DMS153 (cell line): ENCODE measurements at regions not wholly inside any gene's neighbourhood (a gene's known extent, or its start where the extent isn't known, plus 50 kb on each side); places are given as distances from the start of the nearest gene placed in this dataset.
"Not testable (repeated sequence)": the region's sequence is repeated elsewhere in the genome, so short reads cannot be mapped to it uniquely, and the experiment has no call there.

Experiments
- DNase-seq: peaks from one replicate; lab custom pipeline; 2025; lab: John Stamatoyannopoulos, UW

DNA sequence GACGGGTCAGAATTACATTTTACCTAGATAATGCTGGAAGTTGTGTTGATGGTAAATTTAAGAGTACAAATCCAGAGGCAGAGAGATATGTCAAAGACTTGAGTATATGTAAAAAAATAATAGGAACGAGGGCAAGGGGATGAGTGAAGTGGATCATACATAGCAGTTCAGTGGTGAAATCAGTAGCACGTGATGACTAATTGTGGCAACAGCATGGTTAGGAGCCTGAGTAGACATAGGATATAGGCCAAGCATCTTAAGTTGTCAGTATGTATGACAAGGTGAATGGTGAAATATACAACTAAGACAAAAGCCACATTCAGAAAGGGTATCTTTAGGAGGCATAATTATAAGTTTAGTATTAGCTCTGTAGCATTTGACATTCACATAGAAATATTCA lies 826.5 kb upstream of the PIK3C3 start:
- no peak for DNase-seq

DNA sequence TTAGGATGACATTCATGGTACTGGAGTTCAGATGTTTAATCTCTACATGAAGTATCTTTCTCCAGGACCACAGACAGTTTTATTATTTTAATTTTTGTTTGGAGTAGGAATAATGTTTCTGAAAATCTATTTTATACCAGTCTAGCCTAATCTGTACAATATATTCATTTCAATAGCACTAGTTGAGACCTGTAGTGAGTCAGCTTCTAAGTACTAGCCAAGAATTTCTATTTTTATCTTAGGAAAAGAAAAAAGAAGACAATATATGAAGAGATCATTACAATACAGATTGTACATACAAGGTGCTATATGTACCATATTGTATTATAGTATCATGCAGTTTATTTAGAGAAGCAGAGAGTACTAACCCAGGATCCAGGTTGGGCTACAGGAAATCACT lies 826.9 kb upstream of the PIK3C3 start:
- DNase-seq: no peak

DNA sequence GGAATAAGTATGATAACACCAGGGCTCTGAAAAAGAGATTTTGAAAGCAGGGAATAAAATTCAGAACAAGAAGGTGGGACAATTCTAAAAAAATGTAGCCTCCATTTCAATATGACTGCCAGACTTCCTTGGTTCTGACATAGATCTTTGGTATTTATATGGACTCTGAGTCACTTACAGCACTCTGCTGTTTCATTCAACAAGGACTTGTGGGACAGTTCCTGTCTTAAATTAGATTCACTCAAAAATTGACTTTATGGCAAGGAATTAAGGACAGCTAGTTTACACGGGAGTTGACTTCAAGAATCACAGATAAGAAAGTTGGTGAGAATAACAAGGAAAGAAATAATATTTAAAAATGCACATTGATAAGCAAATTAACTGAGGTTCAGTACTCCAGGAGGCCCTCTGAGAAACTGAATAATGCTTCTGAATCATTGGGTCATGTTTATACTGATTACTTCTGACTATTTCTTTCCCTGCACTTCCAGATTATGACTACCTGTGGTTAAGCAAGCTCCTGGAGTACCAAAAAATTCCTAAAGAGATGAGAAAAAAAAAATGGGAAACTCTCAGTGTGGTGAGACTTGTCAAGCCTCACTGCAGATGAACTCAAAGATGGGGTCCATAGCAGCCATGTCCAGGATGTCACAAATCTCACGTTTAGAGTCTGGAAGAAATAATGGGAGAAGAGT lies 828.3 kb upstream of the PIK3C3 start:
- no peak for DNase-seq

DNA sequence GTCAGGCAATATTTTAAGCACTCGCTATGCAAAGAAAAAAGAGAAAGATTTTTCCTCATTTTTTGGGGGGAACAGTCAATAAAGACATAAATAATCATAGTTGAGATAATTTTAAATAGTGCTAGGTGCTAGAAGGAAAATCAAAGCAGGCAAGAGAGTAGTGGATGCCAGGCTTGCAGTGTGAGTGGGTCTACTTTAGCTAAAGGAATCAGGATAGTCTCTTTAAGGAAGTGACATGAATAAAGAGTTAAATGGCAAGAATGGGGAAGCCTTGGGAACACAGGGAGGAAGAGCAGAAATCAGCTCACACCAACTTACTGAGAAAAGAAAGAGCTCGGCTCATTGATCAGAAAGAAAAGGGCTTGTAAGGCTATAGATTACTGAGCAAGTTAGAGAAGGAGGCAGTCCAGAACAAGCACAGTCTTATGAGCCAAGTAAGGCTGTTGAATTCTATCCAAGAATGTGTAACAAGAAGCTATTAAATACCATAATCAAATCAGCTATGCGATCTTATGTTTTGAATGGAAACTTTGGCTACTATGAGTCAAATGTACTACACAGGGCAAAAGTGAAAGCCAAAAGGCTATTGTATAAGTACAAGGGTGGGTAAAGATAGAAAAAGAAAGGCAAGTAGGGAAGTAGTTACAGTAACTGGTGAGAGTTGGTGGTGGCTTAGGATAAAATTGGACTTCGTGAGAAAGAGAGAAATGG lies 833.8 kb upstream of the PIK3C3 start:
- DNase-seq: no peak

DNA sequence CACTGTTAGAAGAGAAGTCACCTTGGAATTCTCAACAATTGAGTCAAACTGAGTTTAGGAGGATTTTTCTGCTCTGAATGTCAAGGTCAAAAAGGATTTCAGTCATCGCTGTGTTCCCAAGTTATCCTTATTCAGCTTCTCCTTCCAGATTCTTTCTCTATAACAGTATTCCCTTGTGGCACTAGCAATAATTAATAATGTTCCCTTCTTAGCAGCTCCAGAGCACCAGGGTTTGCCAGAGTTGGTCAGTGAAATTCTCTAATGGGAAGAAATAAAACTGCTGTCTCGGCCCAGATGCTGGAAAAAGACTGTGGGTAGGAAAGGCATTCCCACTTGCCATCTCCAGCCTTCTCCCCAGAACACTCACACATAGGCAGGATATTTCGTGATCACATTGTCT lies 836.0 kb upstream of the PIK3C3 start:
- no peak for DNase-seq

DNA sequence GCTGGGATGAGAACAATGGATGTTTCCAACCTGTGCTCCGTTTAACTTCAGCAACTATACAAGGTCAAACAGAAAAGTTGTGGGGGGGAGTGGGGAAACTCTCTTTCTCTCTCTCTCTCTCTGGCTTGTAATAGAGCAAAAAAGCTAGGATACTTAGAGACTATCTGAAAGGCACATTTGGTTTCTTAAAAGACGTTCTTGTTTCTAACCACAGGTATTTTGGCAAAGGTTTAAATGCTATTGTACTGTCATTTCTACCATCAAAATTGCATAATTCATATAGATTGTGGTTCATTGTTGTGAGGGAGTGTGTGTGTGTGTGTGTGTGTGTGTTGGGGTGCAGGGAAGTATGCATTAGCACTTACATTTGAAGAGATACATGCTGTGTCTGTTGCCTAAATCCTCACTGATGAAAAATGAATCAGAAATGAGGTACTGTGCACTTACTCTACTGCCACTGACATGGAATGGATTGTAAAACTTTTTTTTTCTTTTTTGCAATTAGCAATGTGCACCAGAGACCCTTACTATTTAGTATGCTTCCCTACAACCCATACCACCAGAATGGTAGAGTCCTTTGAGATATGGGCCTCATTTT lies 841.0 kb upstream of the PIK3C3 start:
- DNase-seq: no peak

DNA sequence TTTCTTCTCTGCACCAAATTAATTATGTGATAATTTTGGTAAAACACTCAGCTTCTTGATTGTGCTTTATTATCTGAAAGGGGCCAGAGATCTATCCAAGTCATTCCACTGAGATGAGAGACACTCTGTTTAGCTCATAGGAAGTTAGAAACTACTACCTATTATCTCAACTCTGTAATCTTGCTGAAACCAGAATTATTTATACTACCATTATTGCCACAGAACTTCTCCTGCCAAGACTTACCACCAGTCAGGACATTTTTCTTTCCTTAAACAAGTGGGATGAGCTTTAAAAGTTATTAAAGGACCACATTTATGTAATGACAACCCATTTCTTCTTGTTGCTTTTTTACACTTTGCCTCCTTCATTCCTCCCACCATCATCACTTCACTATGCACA lies 855.6 kb upstream of the PIK3C3 start:
- DNase-seq: no peak

DNA sequence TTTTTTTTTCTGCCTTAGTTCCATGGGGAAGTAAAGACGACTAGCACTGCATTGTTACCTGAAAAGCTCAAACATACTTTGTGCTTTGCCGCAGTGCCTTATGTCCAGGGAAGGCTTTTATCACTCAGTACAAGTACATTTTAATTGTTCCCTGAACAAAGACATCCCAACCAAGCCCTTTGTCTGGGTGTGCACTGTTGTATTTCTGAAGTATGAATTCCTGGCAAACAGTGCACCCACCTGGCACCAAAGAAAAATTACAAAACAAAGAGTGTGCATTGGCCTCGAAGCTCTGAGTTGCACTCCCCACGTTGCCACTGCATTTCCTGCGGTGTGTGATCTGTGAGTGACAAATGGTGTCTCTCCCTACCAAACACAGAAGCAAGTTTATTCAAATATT lies 858.5 kb upstream of the PIK3C3 start:
- peak; percentile 74 for DNase-seq

DNA sequence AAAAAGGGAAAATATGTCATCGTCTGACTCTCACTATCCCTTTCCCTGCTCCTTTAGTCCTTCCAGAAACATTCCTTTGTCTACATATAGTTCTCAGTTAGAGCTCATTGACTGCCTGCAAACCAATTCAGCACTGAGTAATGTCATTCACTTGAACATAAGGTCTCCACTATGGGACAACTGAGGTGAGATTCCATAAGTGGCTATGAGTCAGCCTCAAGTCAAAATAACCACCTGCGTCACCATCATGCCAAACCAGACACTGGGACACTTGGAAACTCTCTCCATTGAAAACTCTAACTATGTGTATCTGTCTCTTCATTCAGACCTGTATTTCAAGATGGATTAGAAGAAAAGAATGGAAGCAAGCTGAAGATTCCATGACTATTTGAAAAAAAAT lies 878.0 kb upstream of the PIK3C3 start:
- DNase-seq: no peak

DNA sequence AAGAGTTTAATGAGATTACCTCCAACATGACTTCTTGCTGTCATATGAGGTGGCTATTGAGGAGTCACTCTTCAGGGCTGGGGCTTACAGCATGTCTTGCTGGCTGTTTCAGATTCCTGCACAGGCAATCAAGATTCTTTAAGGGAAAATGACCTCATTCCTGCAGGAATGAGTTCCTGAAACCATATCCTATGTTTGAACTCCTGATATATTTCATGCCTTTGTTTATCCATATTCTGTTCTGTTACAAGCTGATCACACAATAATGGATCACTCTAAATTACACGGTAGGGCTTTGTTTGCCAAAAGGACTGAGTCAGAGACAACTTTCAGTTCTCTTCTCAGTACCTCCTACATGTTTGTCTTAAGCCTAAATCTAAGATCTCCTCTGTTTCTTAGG lies 879.8 kb upstream of the PIK3C3 start:
- no peak for DNase-seq

DNA sequence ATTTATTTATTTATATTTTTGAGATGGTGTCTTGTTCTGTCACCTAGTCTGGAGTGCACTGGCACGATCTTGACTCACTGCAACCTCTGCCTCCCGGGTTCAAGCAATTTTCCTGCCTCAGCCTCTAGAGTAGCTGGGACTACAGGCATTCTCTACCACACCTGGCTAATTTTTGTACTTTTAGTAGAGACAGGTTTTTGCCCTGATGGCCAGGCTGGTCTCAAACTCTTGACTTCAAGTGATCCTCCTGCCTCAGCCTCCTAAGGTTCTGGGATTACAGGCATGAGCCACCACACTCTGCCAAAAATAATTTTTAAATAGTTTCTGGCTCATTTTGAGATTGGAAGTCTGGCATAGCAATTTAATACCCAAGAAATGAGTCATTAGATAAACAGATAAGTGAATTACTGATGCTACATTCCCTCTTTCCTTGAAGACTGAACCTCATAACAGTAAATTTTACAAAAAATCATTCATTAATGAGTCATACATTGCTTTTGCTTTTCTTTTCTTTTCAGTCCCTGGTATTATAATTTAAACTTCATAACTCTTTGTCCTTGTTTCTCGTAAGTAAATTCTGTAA lies 881.6 kb upstream of the PIK3C3 start:
- no peak for DNase-seq

DNA sequence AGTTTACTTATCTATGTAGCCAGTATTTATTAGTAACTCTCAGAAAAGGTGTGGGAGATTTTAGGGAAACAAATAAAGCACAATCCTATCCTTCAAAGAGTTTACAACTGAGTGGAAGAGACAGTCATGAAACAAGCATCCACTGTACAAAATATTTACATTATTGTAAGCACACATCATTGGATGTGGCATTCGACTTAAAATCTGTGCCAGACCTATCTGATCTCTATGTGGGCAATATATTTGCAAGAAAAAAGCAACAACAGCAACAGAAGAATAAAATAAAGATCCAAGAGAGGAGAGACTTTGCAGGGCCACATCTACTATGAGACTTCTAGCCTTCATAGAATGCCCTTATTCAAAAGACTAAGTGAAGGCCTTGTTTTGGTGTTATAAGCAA lies 882.1 kb upstream of the PIK3C3 start:
- DNase-seq: no peak

DNA sequence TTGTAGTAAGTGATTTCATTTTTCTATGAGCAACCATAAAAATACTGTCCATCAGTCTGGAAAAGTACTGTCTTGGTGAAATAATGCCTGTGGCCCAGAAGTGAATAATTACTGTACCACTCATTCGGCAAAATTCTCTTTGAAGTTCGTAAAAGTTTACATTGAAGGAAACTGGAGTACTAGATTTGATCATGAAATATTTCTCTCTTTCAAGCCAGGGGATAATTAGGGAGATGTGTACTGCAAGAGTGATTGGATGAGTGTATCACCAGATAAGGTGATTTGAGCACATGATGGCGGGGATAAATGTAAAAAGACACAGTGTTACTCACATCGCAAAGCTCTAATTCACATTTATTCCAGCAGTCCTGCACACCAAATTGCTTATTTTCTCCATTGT lies 883.2 kb upstream of the PIK3C3 start:
- no peak for DNase-seq

DNA sequence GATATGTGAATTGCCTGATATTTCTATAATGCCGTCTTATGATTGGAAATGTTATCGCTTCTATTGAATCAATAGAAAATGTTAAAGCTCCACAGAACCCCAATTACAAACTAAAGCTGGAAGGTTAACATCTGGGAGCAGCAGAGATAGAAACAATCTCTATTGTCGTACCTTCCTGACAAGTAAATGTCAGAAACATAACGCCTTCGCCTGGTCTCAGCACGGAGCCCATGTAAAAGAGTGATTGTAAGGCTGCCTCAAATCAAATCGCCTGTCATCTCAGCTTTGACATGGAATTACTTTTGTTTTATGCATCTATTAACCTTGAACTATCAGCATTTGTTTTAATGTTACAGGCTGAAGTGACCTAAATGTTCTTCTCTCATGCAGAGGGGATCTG lies 885.9 kb upstream of the PIK3C3 start:
- no peak for DNase-seq

DNA sequence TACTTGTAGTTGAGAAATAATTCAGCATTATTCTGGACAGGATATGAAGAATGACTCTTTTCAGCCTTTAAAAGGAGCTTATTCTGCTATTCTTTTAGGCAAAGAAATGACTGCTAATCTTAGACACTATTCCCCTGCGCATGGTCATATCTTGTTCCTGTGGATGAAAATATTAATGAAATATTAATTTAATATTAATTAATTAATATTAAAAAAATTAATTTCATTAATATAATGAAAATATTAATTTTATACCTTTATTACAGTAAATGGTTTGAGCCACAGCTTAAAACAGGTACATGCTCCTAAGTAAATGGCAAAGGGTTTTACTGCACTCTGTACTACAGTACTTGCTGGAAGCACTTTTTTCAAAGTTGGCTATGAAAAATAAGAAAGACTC lies 890.1 kb upstream of the PIK3C3 start:
- DNase-seq: no peak

DNA sequence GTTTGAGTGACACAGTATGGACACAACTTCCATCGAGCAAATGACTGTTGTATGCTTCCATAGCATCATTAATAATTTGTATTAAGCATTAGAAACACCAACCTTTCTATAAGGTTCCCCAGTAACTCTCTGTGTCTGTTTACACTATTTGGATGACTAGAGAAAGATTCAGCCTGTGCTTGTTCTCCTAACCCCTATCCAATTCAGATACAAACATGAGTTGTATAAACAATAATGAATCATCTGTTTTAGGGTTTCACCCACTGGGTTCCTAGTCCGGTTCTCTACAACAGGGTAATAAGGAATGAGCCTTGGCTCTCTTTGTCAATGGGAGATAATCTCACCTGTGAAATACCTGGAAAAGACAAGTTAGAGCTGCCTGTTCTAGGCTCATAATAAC lies 894.1 kb upstream of the PIK3C3 start:
- DNase-seq: no peak

DNA sequence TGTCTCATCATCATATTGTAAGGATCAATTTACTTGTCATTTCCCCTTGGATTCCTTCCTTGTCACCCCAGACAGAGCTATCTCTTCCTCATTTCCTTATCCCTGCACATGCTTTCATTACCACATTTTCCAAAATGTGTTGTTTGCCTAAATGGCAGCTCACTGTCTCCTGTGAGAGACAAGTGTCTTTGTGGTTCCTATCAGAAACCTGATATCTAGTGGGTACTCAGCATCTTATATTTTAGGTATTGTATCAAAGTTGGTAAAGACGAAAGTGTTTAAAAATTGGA lies 896.0 kb upstream of the PIK3C3 start:
- no peak for DNase-seq

DNA sequence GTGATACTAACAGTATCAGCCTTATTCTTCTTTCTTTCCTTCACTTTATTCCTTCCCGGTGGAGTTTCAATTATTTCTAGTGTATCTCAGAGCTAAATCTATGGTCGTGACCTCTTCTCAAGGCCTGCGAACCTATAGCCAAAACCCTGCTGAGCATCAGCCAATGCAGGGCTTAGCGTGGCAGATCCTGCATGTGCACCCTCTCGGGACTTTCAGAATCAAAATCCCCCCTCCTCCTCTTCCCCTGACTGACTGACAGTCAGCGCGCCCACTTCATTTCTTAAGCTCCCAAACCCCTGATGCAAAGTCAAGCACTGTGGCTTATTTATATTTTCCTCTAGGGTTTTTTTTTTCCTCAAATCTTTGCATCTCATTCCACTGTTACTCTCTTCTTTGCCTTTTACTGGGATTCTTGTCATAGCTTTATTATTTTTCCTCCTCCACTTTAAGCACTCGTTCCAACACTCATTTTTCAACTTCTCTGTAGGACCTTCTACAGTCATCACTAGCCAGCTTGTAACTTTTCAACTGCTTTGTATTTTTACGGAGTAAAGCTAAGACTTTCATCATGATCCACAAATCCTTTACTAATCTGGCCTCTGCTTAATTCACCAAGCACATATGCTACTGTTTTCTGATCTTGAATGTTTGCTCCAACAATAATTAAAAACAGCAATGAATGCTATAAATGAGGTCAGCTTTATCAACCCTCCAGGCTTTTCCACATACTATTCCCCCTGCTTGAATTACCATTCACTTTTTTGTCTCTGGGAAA lies 896.5 kb upstream of the PIK3C3 start:
- DNase-seq: no peak

DNA sequence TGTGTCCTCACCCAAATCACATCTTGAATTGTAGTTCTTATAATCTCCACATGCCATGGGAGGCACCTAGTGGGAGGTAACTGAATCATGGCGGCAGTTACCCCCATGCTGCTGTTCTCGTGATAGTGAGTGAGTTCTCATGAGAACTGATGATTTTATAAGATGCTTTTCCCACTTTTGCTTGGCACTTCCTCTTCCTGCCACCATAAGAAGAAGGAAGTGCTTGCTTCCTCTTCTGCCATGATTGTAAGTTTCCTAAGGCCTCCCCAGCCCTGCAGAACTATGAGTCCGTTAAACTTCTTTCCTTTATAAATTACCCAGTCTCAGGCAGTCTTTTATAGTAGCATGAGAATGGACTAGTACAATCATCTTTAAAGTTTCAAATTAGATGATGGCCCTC lies 902.4 kb upstream of the PIK3C3 start:
- DNase-seq: no peak

DNA sequence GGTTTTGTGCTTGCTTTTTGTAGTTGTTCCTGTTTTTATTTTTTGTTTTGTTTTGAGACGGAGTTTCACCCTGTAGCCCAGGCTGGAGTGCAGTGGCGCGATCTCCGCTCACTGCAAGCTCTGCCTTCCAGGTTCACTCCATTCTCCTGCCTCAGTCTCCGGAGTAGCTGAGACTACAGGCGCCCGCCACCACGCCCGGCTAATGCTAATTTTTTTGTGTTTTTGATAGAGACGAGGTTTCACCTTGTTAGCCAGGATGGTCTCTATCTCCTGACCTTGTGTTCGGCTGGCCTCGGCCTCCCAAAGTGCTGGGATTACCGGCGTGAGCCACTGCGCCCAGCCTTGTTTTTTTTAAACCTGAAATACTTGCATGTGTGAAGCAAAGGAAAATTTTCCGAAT lies 908.8 kb upstream of the PIK3C3 start:
- not testable (repeated sequence) for DNase-seq

DNA sequence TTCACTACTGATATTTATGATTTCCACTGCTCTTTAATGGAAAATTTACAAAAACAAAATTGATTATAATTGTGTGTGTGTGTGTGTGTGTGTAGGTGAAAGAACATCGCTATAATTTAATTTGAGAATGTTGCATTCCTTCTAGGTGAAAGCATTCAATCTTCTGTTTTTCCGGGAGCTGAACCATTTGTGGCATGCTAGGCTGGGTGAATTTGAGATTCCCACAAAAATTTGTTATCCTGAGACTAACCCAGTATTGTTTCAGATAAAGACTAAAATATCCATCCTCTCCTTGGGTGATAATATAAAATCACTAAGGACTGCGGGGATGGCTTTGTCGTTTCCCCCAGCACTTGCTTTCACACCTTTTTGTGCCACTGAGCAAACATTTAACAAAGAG lies 911.2 kb upstream of the PIK3C3 start:
- DNase-seq: no peak

DNA sequence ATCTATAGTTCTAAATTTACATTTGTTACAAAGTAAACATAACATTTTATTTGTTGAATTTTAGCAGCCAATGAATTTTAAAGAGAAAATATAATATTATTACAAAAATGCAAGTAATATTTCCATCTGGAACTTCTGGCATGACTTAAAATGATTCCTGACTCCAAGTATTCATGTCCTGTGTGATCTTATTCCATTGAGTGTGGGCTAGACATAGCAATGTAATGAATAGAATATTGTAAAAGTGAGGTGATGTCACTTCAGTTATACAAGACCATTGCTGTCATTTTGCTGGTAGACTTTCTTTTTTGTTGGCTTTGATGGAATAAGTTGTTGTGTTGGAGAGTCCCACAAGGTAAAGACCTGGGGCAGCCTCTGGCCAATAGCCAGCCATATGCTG lies 912.2 kb upstream of the PIK3C3 start:
- DNase-seq: no peak

DNA sequence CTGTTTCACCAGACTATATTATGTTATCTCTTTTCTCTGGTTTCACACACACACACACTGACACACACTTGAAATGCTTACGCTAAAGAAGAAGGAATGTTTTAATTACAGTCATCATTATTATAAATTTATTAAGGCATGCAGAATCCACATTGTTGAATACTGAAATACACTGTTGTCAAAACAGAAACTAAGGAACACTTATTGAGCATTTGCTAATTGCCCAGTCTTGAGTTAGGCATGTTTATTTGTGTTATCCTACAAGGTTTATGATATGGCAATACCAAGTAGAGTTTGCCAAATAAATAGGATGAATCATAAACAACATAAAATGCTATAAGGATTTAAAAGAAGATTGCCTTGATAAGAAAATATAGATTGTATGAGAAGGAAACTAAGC lies 917.0 kb upstream of the PIK3C3 start:
- DNase-seq: no peak
